H9 (cell line): ENCODE measurements at regions not wholly inside any gene's neighbourhood (a gene's known extent, or its start where the extent isn't known, plus 50 kb on each side); places are given as distances from the start of the nearest gene placed in this dataset.

Experiments
- DNase-seq: peaks from one replicate; pipeline ENCODE4 v3.0.0-alpha.2; 2017
- H2AFZ ChIP-seq: one replicate; pipeline ENCODE4 v1.6.1; 2013; ENCODE audit warnings: mild to moderate bottlenecking, low read length, control low read depth, moderate library complexity
- H2AK5ac ChIP-seq: 2 replicates; pipeline ENCODE4 v1.6.1; 2013; ENCODE audit warnings: low read length, control low read depth, mixed read lengths; ENCODE audit not compliant: insufficient read length
- H2BK120ac ChIP-seq: one replicate; pipeline ENCODE4 v1.6.1; 2013; ENCODE audit warnings: low read depth, mild to moderate bottlenecking, low read length, control low read depth, inconsistent platforms; ENCODE audit not compliant: poor library complexity, severe bottlenecking
- H2BK12ac ChIP-seq: 2 replicates; pipeline ENCODE4 v1.6.1; 2013; ENCODE audit warnings: low read length, control low read depth, mixed read lengths, low read depth; ENCODE audit not compliant: insufficient read length
- H2BK15ac ChIP-seq: 2 replicates; pipeline ENCODE4 v1.6.1; 2013; ENCODE audit warnings: low read depth, low read length, control low read depth
- H2BK20ac ChIP-seq: one replicate; pipeline ENCODE4 v1.6.1; 2013; ENCODE audit warnings: low read depth, mild to moderate bottlenecking, low read length, control low read depth, inconsistent platforms; ENCODE audit not compliant: poor library complexity, severe bottlenecking
- H2BK5ac ChIP-seq: 2 replicates; pipeline ENCODE4 v1.6.1; 2013; ENCODE audit warnings: low read length, control low read depth, mixed read lengths; ENCODE audit not compliant: insufficient read length
- H3K14ac ChIP-seq: 2 replicates; pipeline ENCODE4 v1.6.1; 2013; ENCODE audit warnings: low read length, control low read depth; ENCODE audit not compliant: insufficient read depth
- H3K18ac ChIP-seq: 2 replicates; pipeline ENCODE4 v1.6.1; 2013; ENCODE audit warnings: low read depth, mild to moderate bottlenecking, mixed read lengths, low read length, control low read depth; ENCODE audit not compliant: insufficient read length
- H3K23ac ChIP-seq: 2 replicates; pipeline ENCODE4 v1.6.1; 2013; ENCODE audit warnings: low read length, control low read depth, mixed read lengths, low read depth; ENCODE audit not compliant: insufficient read length
- H3K23me2 ChIP-seq: 2 replicates; pipeline ENCODE4 v1.6.1; 2013; ENCODE audit warnings: low read depth, mild to moderate bottlenecking, mixed read lengths, low read length, control low read depth; ENCODE audit not compliant: insufficient read length, poor library complexity, severe bottlenecking
- H3K27ac ChIP-seq: 2 replicates; pipeline ENCODE4 v1.5.1; 2013; ENCODE audit warnings: low read length, control low read depth, mixed read lengths, low read depth; ENCODE audit not compliant: insufficient read length
- H3K27me3 ChIP-seq: 2 replicates; pipeline ENCODE4 v1.6.1; 2013; ENCODE audit warnings: low read length, control low read depth, inconsistent platforms; ENCODE audit not compliant: insufficient read depth
- H3K4ac ChIP-seq: 2 replicates; pipeline ENCODE4 v1.6.1; 2013; ENCODE audit warnings: low read depth, mild to moderate bottlenecking, control low read depth, inconsistent platforms, low read length, moderate library complexity
- H3K4me1 ChIP-seq: 2 replicates; pipeline ENCODE4 v1.6.1; 2013; ENCODE audit warnings: low read length, control low read depth, inconsistent platforms; ENCODE audit not compliant: insufficient read depth
- H3K4me2 ChIP-seq: 2 replicates; pipeline ENCODE4 v1.6.1; 2013; ENCODE audit warnings: low read length, control low read depth, mixed read lengths; ENCODE audit not compliant: insufficient read length, insufficient read depth
- H3K56ac ChIP-seq: 2 replicates; pipeline ENCODE4 v1.6.1; 2013; ENCODE audit warnings: low read depth, mild to moderate bottlenecking, mixed read lengths, low read length, control low read depth; ENCODE audit not compliant: insufficient read length
- H3K79me1 ChIP-seq: 2 replicates; pipeline ENCODE4 v1.6.1; 2013; ENCODE audit warnings: low read depth, mild to moderate bottlenecking, moderate library complexity, low read length, control low read depth, inconsistent platforms; ENCODE audit not compliant: insufficient read depth, poor library complexity, severe bottlenecking
- H3K79me2 ChIP-seq: 2 replicates; pipeline ENCODE4 v1.6.1; 2013; ENCODE audit warnings: low read length, control low read depth, inconsistent platforms; ENCODE audit not compliant: insufficient read depth
- H3K9ac ChIP-seq: 2 replicates; pipeline ENCODE4 v1.6.1; 2013; ENCODE audit warnings: low read length, control low read depth, mixed read lengths; ENCODE audit not compliant: insufficient read length; ENCODE audit errors: extremely low read depth
- H3K9me3 ChIP-seq: one replicate; pipeline ENCODE4 v1.6.1; 2013; ENCODE audit warnings: low read depth, low read length, inconsistent platforms; ENCODE audit not compliant: control insufficient read depth
- H3T11ph ChIP-seq: one replicate; pipeline ENCODE4 v1.6.1; 2013; ENCODE audit warnings: mild to moderate bottlenecking, low read length, control low read depth, inconsistent platforms
- H4K20me1 ChIP-seq: one replicate; pipeline ENCODE4 v1.6.1; 2013; ENCODE audit not compliant: control insufficient read depth, insufficient read length, insufficient read depth
- H4K5ac ChIP-seq: 2 replicates; pipeline ENCODE4 v1.6.1; 2013; ENCODE audit warnings: low read depth, mild to moderate bottlenecking, mixed read lengths, low read length, control low read depth; ENCODE audit not compliant: insufficient read length
- H4K8ac ChIP-seq: replicated peaks from 2 replicates; pipeline ENCODE4 v1.6.1; 2013; ENCODE audit warnings: low read length, control low read depth, mixed read lengths, low read depth; ENCODE audit not compliant: insufficient read length
- H4K91ac ChIP-seq: 2 replicates; pipeline ENCODE4 v1.6.1; 2013; ENCODE audit warnings: low read depth, mild to moderate bottlenecking, moderate library complexity, mixed read lengths, low read length, control low read depth; ENCODE audit not compliant: insufficient read length
- H3K27ac Mint-ChIP-seq, 3 experiments: 2 replicates in 2 of 3; 3 replicates in 1 of 3; pipeline ENCODE4 v1.8.0; 2020 to 2021; ENCODE audit warnings: mixed read lengths in 3 of 3, mild to moderate bottlenecking in 1 of 3, moderate library complexity in 1 of 3
- H3K27me3 Mint-ChIP-seq: 2 replicates; pipeline ENCODE4 v1.8.0; 2021; ENCODE audit warnings: low read depth, mild to moderate bottlenecking, moderate library complexity, mixed read lengths
- H3K36me3 Mint-ChIP-seq, 3 experiments: 2 replicates in 2 of 3; 3 replicates in 1 of 3; pipeline ENCODE4 v1.8.0; 2020 to 2021; ENCODE audit warnings: low read depth in 3 of 3, mixed read lengths in 3 of 3; ENCODE audit not compliant: insufficient read depth in 1 of 3
- H3K4me1 Mint-ChIP-seq, 2 experiments: 2 replicates each; pipeline ENCODE4 v1.8.0; 2020; ENCODE audit warnings: mixed read lengths in 2 of 2
- H3K4me3 Mint-ChIP-seq, 2 experiments: 2 replicates in 1 of 2; 3 replicates in 1 of 2; pipeline ENCODE4 v1.8.0; 2020 to 2021; ENCODE audit warnings: mild to moderate bottlenecking in 2 of 2, mixed read lengths in 2 of 2, moderate library complexity in 1 of 2
- H3K9me3 Mint-ChIP-seq, 2 experiments: 2 replicates in 1 of 2; 3 replicates in 1 of 2; pipeline ENCODE4 v1.8.0; 2020; ENCODE audit warnings: mild to moderate bottlenecking in 2 of 2, mixed read lengths in 2 of 2, moderate library complexity in 1 of 2
- CTCF ChIP-seq: fragments of 200-600 bp; sonication (generic); conservative IDR thresholded peaks from 3 replicates; pipeline ENCODE4 v1.8.0; 2021; ENCODE audit warnings: antibody characterized with exemption, mild to moderate bottlenecking
- WGBS: extraction: QIAGEN DNeasy Blood & Tissue Kit; methylation state at CpG from one replicate; pipeline ENCODE4 v1.1.7; 2013; ENCODE audit warnings: missing lambda C conversion rate, low lambda C conversion rate, mixed read lengths; ENCODE audit not compliant: insufficient read length; ENCODE audit errors: extremely low coverage; 5-methylcytosine and 5-hydroxymethylcytosine counted together

GRCh38 chr5:91219091-91219802, 163.9 kb downstream of the ARRDC3 start:
- Histone ChIP-seq H2BK120ac (no peak overlapping the region), H3K79me2 (no peaks in the 10 kb centered on the region; the same call in 1 of the 2 replicates), H2BK12ac (no peak overlapping the region), H3K14ac (no peak overlapping the region), H3K23ac (no peak overlapping the region), H3K4me2 (no peak overlapping the region), H3K79me1 (no peaks in the 10 kb centered on the region), H3K9ac (no peak overlapping the region), H3T11ph (no peak overlapping the region), H2BK5ac (no peak overlapping the region), H3K23me2 (no peaks in the 10 kb centered on the region), H2AK5ac (no peak overlapping the region), H2AFZ (no peak overlapping the region), H4K5ac (no peak overlapping the region), H4K91ac (no peak overlapping the region), H3K18ac (no peak overlapping the region), H2BK15ac (no peak overlapping the region), H4K8ac (no peak overlapping the region), H3K4me1 (no peaks in the 10 kb centered on the region), H3K4ac (no peak overlapping the region), H3K27ac (no peak overlapping the region), H4K20me1 (no peaks in the 10 kb centered on the region), H3K56ac (no peak overlapping the region), H2BK20ac (no peak overlapping the region), H3K9me3 (no peaks in the 10 kb centered on the region), H3K27me3 (no peaks in the 10 kb centered on the region)
- Mint-ChIP-seq H3K27me3 (no peaks in the 10 kb centered on the region; the same call in 1 of the 2 replicates), H3K4me3 (no peak overlapping the region), H3K27ac (no peak overlapping the region), H3K9me3 (no peaks in the 10 kb centered on the region), H3K36me3 (no peaks in the 10 kb centered on the region; a peak in 1 of 7 replicates), H3K4me1 (peaks cover 0 to under 1% of the 10 kb centered on the region in 2 experiments; a peak in 1 of 4 replicates)
- no peak for DNase-seq
- no CpG with 5 or more reads among the region's 5 CpGs for WGBS
- no peak for TF ChIP-seq CTCF
